Uterus (tissue), 3 donors: ENCODE measurements at regions not wholly inside any gene's neighbourhood (a gene's known extent, or its start where the extent isn't known, plus 50 kb on each side); places are given as distances from the start of the nearest gene placed in this dataset.
"Not testable (repeated sequence)": the region's sequence is repeated elsewhere in the genome, so short reads cannot be mapped to it uniquely, and the experiment has no call there.

Source experiments
- DNase-seq, 2 donors: peaks; one replicate each; pipeline ENCODE4 v3.0.0-alpha.2; 2019 to 2020
- H3K27ac ChIP-seq, 2 donors: fragments of 200-600 bp; sonication (generic); 1 replicate in 1 of 2; 2 replicates in 1 of 2; pipeline ENCODE4 v1.5.1; 2016 to 2018
- H3K27me3 ChIP-seq, 2 donors: fragments of 200-600 bp; sonication (generic); one replicate each; pipeline ENCODE4 v1.5.1; 2018 to 2019; ENCODE audit warnings: control low read depth in 1 of 2
- H3K36me3 ChIP-seq, 2 donors: fragments of 200-600 bp; sonication (generic); one replicate each; pipeline ENCODE4 v1.5.1; 2019; ENCODE audit warnings: control low read depth in 1 of 2
- H3K4me1 ChIP-seq, 2 donors: fragments of 200-600 bp; sonication (generic); one replicate each; pipeline ENCODE4 v1.5.1; 2018 to 2019; ENCODE audit warnings: control low read depth in 1 of 2
- H3K4me3 ChIP-seq, 2 donors: fragments of 200-600 bp; sonication (generic); 1 replicate in 1 of 2; 2 replicates in 1 of 2; pipeline ENCODE4 v1.5.1; 2018 to 2019; ENCODE audit warnings: mild to moderate bottlenecking in 1 of 2
- H3K9me3 ChIP-seq, 2 donors: fragments of 200-600 bp; sonication (generic); one replicate each; pipeline ENCODE4 v1.5.1; 2019; ENCODE audit warnings: control low read depth in 1 of 2
- CTCF ChIP-seq, 4 experiments: fragments of 200-600 bp in 2 of 4; fragments of 450-650 bp in 2 of 4; sonication (generic) in 2 of 4; IDR thresholded peaks; one replicate each; pipeline ENCODE4 v1.5.1; 2016 to 2019; ENCODE audit warnings: antibody characterized with exemption in 4 of 4, mild to moderate bottlenecking in 2 of 4, moderate library complexity in 1 of 4
- POLR2A ChIP-seq, 2 donors: fragments of 450-650 bp; IDR thresholded peaks; one replicate each; pipeline ENCODE4 v1.6.1; 2016; ENCODE audit warnings: antibody characterized with exemption in 2 of 2, mild to moderate bottlenecking in 1 of 2, moderate library complexity in 1 of 2
- intact Hi-C: fragments of 100-400 bp; cut with DNase I; formaldehyde crosslinking; loops from one replicate; pipeline ENCODE4 v1.15.1; 2023; ENCODE audit warnings: low total_unique reads
- donor health status: DM: yes; HTN: yes; CAD: no.

- Histone ChIP-seq H3K27ac (no peak overlapping the region), H3K4me1 (no peaks in the 10 kb centered on the region), H3K4me3 (no peak overlapping the region), H3K27me3 (no peaks in the 10 kb centered on the region), H3K36me3 (no peaks in the 10 kb centered on the region), H3K9me3 (no peaks in the 10 kb centered on the region)
- intact Hi-C loops: no loop called here
- TF ChIP-seq POLR2A (IDR thresholded peaks at IDR 0.05) (no peak), CTCF (IDR thresholded peaks at IDR 0.05) (no peak)
- no peak for DNase-seq
Observed at GRCh38 chr11:109964487-109964886, 128.7 kb upstream of the ZC3H12C start.

- H3K36me3 ChIP-seq, DNase-seq, intact Hi-C loops, H3K4me1 ChIP-seq, H3K27ac ChIP-seq, H3K27me3 ChIP-seq, H3K9me3 ChIP-seq, H3K4me3 ChIP-seq: not testable (repeated sequence)
Observed at GRCh38 chr11:109965445-109965844, 127.7 kb upstream of the ZC3H12C start.

- H3K9me3 ChIP-seq, DNase-seq, intact Hi-C loops, H3K4me3 ChIP-seq, H3K4me1 ChIP-seq, H3K27ac ChIP-seq, H3K36me3 ChIP-seq, H3K27me3 ChIP-seq: not testable (repeated sequence)
Observed at GRCh38 chr11:109965926-109966325, 127.3 kb upstream of the ZC3H12C start.

- H3K4me3 ChIP-seq, H3K27ac ChIP-seq, H3K36me3 ChIP-seq, DNase-seq, intact Hi-C loops, H3K4me1 ChIP-seq, H3K27me3 ChIP-seq, H3K9me3 ChIP-seq: not testable (repeated sequence)
Observed at GRCh38 chr11:109967136-109967535, 126.1 kb upstream of the ZC3H12C start.

- H3K4me1 ChIP-seq: no peaks in the 10 kb centered on the region
- intact Hi-C loops: no loop called here
- no peak overlapping the region for H3K4me3 ChIP-seq
- no peak overlapping the region for H3K27ac ChIP-seq
- no peaks in the 10 kb centered on the region for H3K9me3 ChIP-seq
- no peaks in the 10 kb centered on the region for H3K36me3 ChIP-seq
- no peak for TF ChIP-seq CTCF (IDR thresholded peaks at IDR 0.05)
- TF ChIP-seq POLR2A (IDR thresholded peaks at IDR 0.05): no peak
- DNase-seq: no peak
- no peaks in the 10 kb centered on the region for H3K27me3 ChIP-seq
Observed at GRCh38 chr11:109968299-109968698, 124.9 kb upstream of the ZC3H12C start.

- H3K9me3 ChIP-seq: no peaks in the 10 kb centered on the region
- no peak overlapping the region for H3K27ac ChIP-seq
- no peaks in the 10 kb centered on the region for H3K36me3 ChIP-seq
- no peak for DNase-seq
- intact Hi-C loops: no loop called here
- H3K27me3 ChIP-seq: no peaks in the 10 kb centered on the region
- H3K4me1 ChIP-seq: no peaks in the 10 kb centered on the region
- TF ChIP-seq POLR2A (IDR thresholded peaks at IDR 0.05) (no peak), CTCF (IDR thresholded peaks at IDR 0.05) (no peak)
- no peak overlapping the region for H3K4me3 ChIP-seq
Observed at GRCh38 chr11:109968781-109969180, 124.4 kb upstream of the ZC3H12C start.

GRCh38 chr11:109970516-109971183 is 122.5 kb upstream of the ZC3H12C start:
- Histone ChIP-seq H3K4me1 (no peaks in the 10 kb centered on the region), H3K4me3 (no peak overlapping the region), H3K36me3 (no peaks in the 10 kb centered on the region), H3K27me3 (no peaks in the 10 kb centered on the region), H3K27ac (no peak overlapping the region), H3K9me3 (no peaks in the 10 kb centered on the region)
- intact Hi-C loops: no loop called here
- TF ChIP-seq POLR2A (IDR thresholded peaks at IDR 0.05): no peak
- no peak for TF ChIP-seq CTCF (IDR thresholded peaks at IDR 0.05)
- DNase-seq: no peak
